GM23338 (cell line): ENCODE measurements at regions not wholly inside any gene's neighbourhood (a gene's known extent, or its start where the extent isn't known, plus 50 kb on each side); places are given as distances from the start of the nearest gene placed in this dataset.

Experiments used
- CREB1 ChIP-seq: fragments of 250-450 bp; sonication (Bioruptor Pico); IDR thresholded peaks from 2 replicates; pipeline ENCODE4 v1.5.0; 2020; ENCODE audit warnings: low read depth, mild to moderate bottlenecking, moderate library complexity
- CTCF ChIP-seq, 2 experiments: fragments of 200-600 bp in 1 of 2; sonication (generic) in 1 of 2; conservative IDR thresholded peaks; 2 replicates each; pipeline versions ENCODE4 v1.5.1 to v1.6.1; 2016 to 2017; ENCODE audit warnings: antibody characterized with exemption in 2 of 2, low read depth in 2 of 2, mild to moderate bottlenecking in 2 of 2, moderate library complexity in 1 of 2
- ETS1 ChIP-seq: IDR thresholded peaks from 2 replicates; pipeline ENCODE4 v1.6.1; 2016; ENCODE audit warnings: antibody characterized with exemption
- EZH2 ChIP-seq: fragments of 200-600 bp; sonication (generic); IDR thresholded peaks from one replicate; pipeline ENCODE4 v1.8.0; 2017; ENCODE audit warnings: antibody characterized with exemption, mild to moderate bottlenecking, low read depth; ENCODE audit not compliant: unreplicated experiment
- EZH2phosphoT487 ChIP-seq: fragments of 200-600 bp; sonication (generic); IDR thresholded peaks from one replicate; pipeline ENCODE4 v1.8.1; 2018; ENCODE audit warnings: antibody characterized with exemption; ENCODE audit not compliant: unreplicated experiment
- JUNB ChIP-seq: IDR thresholded peaks from one replicate; pipeline ENCODE4 v1.6.1; 2016; ENCODE audit warnings: antibody characterized with exemption; ENCODE audit not compliant: unreplicated experiment
- NANOG ChIP-seq: IDR thresholded peaks from 2 replicates; pipeline ENCODE4 v1.6.1; 2016; ENCODE audit warnings: antibody characterized with exemption, borderline replicate concordance
- POLR2AphosphoS5 ChIP-seq: IDR thresholded peaks from 2 replicates; pipeline ENCODE4 v1.6.1; 2016; ENCODE audit warnings: antibody characterized with exemption, low read depth
- REST ChIP-seq: IDR thresholded peaks from one replicate; pipeline ENCODE4 v1.6.1; 2018; ENCODE audit warnings: antibody characterized with exemption; ENCODE audit not compliant: unreplicated experiment
- STAT1 ChIP-seq: IDR thresholded peaks from one replicate; pipeline ENCODE4 v1.6.1; 2016; ENCODE audit warnings: antibody characterized with exemption; ENCODE audit not compliant: unreplicated experiment
- ZNF114 ChIP-seq: fragments of 250-450 bp; sonication (Bioruptor Pico); IDR thresholded peaks from 2 replicates; pipeline ENCODE4 v1.5.0; 2020; ENCODE audit warnings: mild to moderate bottlenecking, moderate library complexity
- ZNF331 ChIP-seq: fragments of 250-450 bp; sonication (Bioruptor Pico); IDR thresholded peaks from 2 replicates; pipeline ENCODE4 v1.5.0; 2020; ENCODE audit warnings: low read depth, mild to moderate bottlenecking, moderate library complexity
- ZNF462 ChIP-seq: fragments of 250-450 bp; sonication (Bioruptor Pico); IDR thresholded peaks from 2 replicates; pipeline ENCODE4 v1.5.0; 2020; ENCODE audit warnings: mild to moderate bottlenecking, moderate library complexity

GRCh38 chr9:93859431-93860215 is 95.5 kb downstream of the BARX1 start:
- no peak for TF ChIP-seq REST
- TF ChIP-seq POLR2AphosphoS5, result no peak
- TF ChIP-seq CTCF (conservative IDR thresholded peaks at IDR 0.05; ENCODE audit: low read depth in 2 of 2), result peak; percentile 41 to 64
- no peak for TF ChIP-seq EZH2
- TF ChIP-seq JUNB, result no peak
- TF ChIP-seq CREB1 (CRISPR knock-in tag), result no peak
- TF ChIP-seq EZH2phosphoT487, result no peak
- no peak for TF ChIP-seq NANOG
- no peak for TF ChIP-seq ZNF114 (CRISPR knock-in tag)
- no peak for TF ChIP-seq ETS1
- no peak for TF ChIP-seq ZNF462
- no peak for TF ChIP-seq ZNF331
- TF ChIP-seq STAT1, result no peak
